ENCODE measurements at regions not wholly inside any gene's neighbourhood (a gene's known extent, or its start where the extent isn't known, plus 50 kb on each side); places are given as distances from the start of the nearest gene placed in this dataset.

DNA sequence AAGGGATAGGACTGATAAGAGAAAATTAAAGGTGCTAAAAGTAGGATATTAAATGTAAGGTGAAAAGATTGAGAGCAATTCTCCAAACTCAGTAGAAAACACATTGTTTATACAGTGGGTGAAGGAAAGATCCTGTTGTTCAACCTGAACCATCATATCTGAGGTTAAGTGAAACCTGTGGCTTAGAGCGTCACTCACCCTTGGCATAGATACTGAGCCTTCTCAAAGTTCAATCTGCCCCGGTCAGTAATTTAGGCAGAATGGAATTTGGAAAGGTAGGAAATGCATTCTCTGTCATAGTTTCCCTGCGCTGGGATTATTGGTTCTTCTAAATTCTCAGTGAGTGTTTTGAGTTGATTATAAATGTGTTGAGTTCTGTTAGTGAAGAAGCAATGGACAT is 456.2 kb upstream of the NMUR2 start:
- 67% methylated on average over 3 of the region's 3 CpGs for WGBS
- no peak for DNase-seq (ENCODE audit: low spot score)
- no peaks in the 10 kb centered on the region for H3K36me3 ChIP-seq
- no peaks in the 10 kb centered on the region for H3K9me3 ChIP-seq
- no peak overlapping the region for H3K27ac ChIP-seq
- H3K4me1 ChIP-seq (replicated peaks), result no peaks in the 10 kb centered on the region
- H3K4me3 ChIP-seq, result no peak overlapping the region
- no peaks in the 10 kb centered on the region for H3K27me3 ChIP-seq (replicated peaks; ENCODE audit: insufficient read depth)
- TF ChIP-seq POLR2AphosphoS5 (IDR thresholded peaks at IDR 0.05), result no peak
- TF ChIP-seq POLR2A (IDR thresholded peaks at IDR 0.05), result no peak
- intact Hi-C loops (cut with DNase I), result no loop called here

DNA sequence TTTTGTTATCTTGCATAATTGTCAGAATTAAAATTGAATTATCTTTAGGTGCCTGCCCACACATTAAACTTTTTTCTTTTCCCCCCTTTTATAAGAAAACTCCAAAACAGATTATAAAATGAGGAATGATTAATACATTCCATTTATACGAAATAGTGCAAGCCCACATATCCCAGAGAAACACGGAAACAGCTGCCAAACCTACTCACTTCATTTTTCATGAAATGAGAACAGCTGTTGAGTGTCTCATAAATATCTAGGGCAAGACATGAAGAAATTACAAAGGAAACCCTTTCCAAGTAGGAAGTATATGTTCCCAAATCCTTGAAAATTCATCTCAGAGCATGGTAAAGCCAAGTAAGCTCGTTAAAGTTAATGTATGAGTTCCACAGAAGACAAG is 459.4 kb upstream of the NMUR2 start:
- H3K27ac ChIP-seq, result no peak overlapping the region
- no peaks in the 10 kb centered on the region for H3K36me3 ChIP-seq
- intact Hi-C loops (cut with DNase I), result no loop called here
- WGBS, result 58% methylated on average over 3 of the region's 3 CpGs
- DNase-seq (ENCODE audit: low spot score), result no peak
- H3K9me3 ChIP-seq, result no peaks in the 10 kb centered on the region
- no peaks in the 10 kb centered on the region for H3K4me1 ChIP-seq (replicated peaks)
- no peak overlapping the region for H3K4me3 ChIP-seq
- TF ChIP-seq, protein P1, sequence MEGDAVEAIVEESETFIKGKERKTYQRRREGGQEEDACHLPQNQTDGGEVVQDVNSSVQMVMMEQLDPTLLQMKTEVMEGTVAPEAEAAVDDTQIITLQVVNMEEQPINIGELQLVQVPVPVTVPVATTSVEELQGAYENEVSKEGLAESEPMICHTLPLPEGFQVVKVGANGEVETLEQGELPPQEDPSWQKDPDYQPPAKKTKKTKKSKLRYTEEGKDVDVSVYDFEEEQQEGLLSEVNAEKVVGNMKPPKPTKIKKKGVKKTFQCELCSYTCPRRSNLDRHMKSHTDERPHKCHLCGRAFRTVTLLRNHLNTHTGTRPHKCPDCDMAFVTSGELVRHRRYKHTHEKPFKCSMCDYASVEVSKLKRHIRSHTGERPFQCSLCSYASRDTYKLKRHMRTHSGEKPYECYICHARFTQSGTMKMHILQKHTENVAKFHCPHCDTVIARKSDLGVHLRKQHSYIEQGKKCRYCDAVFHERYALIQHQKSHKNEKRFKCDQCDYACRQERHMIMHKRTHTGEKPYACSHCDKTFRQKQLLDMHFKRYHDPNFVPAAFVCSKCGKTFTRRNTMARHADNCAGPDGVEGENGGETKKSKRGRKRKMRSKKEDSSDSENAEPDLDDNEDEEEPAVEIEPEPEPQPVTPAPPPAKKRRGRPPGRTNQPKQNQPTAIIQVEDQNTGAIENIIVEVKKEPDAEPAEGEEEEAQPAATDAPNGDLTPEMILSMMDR (IDR thresholded peaks at IDR 0.05), result no peak
- TF ChIP-seq POLR2A (IDR thresholded peaks at IDR 0.05), result no peak
- TF ChIP-seq POLR2AphosphoS5 (IDR thresholded peaks at IDR 0.05), result no peak
- H3K27me3 ChIP-seq (replicated peaks; ENCODE audit: insufficient read depth), result no peaks in the 10 kb centered on the region

DNA sequence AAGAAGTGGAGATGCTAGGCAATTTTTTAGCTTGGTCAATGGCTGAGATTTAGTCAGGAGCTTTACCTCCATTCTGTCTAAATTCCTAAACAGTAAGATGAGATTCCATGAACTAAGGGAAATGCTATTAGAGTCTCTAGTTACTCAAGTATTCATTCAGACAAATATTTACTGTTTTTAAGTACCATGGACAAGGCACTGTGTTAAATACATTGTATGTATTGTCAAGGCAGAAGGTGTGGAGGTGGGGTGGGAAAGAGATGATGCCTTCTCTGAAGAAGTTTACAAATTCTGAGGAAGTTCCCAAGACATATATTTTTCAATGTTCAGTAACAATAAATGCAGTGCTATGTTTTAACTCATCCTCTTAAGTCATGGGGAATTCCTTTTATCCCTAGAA is 459.9 kb upstream of the NMUR2 start:
- H3K9me3 ChIP-seq, result no peaks in the 10 kb centered on the region

GRCh38 chr5:152869971-152870370 is 464.9 kb upstream of the NMUR2 start:
- no peak for DNase-seq (ENCODE audit: low spot score)
- no peaks in the 10 kb centered on the region for H3K27me3 ChIP-seq (replicated peaks; ENCODE audit: insufficient read depth)

More for the DNA sequence above, 459.9 kb upstream of the NMUR2 start:
- Histone ChIP-seq H3K27ac (no peak overlapping the region), H3K4me3 (no peak overlapping the region), H3K36me3 (no peaks in the 10 kb centered on the region), H3K4me1 (replicated peaks) (no peaks in the 10 kb centered on the region), H3K27me3 (replicated peaks; ENCODE audit: insufficient read depth) (no peaks in the 10 kb centered on the region)
- DNase-seq (ENCODE audit: low spot score), result no peak
- TF ChIP-seq POLR2A (IDR thresholded peaks at IDR 0.05) (no peak), POLR2AphosphoS5 (IDR thresholded peaks at IDR 0.05) (no peak)
- TF ChIP-seq, protein P1 (IDR thresholded peaks at IDR 0.05), result no peak
- intact Hi-C loops (cut with DNase I), result no loop called here

GRCh38 chr5:152882621-152883020 is 477.5 kb upstream of the NMUR2 start:
- intact Hi-C loops (cut with DNase I), result no loop called here
- Histone ChIP-seq H3K27me3 (replicated peaks; ENCODE audit: insufficient read depth) (no peaks in the 10 kb centered on the region), H3K4me1 (replicated peaks) (no peaks in the 10 kb centered on the region), H3K27ac (no peak overlapping the region), H3K9me3 (no peaks in the 10 kb centered on the region), H3K4me3 (no peak overlapping the region), H3K36me3 (no peaks in the 10 kb centered on the region)
- no peak for DNase-seq (ENCODE audit: low spot score)
- TF ChIP-seq POLR2AphosphoS5 (IDR thresholded peaks at IDR 0.05) (no peak), POLR2A (IDR thresholded peaks at IDR 0.05) (no peak)
- TF ChIP-seq, protein P1 (IDR thresholded peaks at IDR 0.05), result no peak
- 61% methylated on average over 2 of the region's 2 CpGs for WGBS

More at GRCh38 chr5:152869971-152870370, 464.9 kb upstream of the NMUR2 start:
- Histone ChIP-seq H3K9me3 (no peaks in the 10 kb centered on the region), H3K27ac (no peak overlapping the region), H3K4me3 (no peak overlapping the region), H3K36me3 (no peaks in the 10 kb centered on the region), H3K4me1 (replicated peaks) (no peaks in the 10 kb centered on the region)
- whole genome bisulfite sequencing, result 92% methylated on average over 4 of the region's 4 CpGs
- TF ChIP-seq, protein P1 (IDR thresholded peaks at IDR 0.05), result no peak
- TF ChIP-seq POLR2AphosphoS5 (IDR thresholded peaks at IDR 0.05), result no peak
- no peak for TF ChIP-seq POLR2A (IDR thresholded peaks at IDR 0.05)
- intact Hi-C loops (cut with DNase I), result no loop called here
